NCI-H510A (cell line): ENCODE measurements at regions not wholly inside any gene's neighbourhood (a gene's known extent, or its start where the extent isn't known, plus 50 kb on each side); places are given as distances from the start of the nearest gene placed in this dataset.
"Not testable (repeated sequence)": the region's sequence is repeated elsewhere in the genome, so short reads cannot be mapped to it uniquely, and the experiment has no call there.

Experiments used
- DNase-seq: peaks from one replicate; lab custom pipeline; 2025; lab: John Stamatoyannopoulos, UW

GRCh38 chr3:163196245-163196644 lies 1699.6 kb downstream of the OTOL1 start:
- no peak for DNase-seq

GRCh38 chr3:163185721-163186350 lies 1689.2 kb downstream of the OTOL1 start:
- DNase-seq: no peak

GRCh38 chr3:163175970-163176369 lies 1679.4 kb downstream of the OTOL1 start:
- DNase-seq: no peak

- not testable (repeated sequence) for DNase-seq
These were observed 1675.9 kb downstream of the OTOL1 start for GRCh38 chr3:163172513-163172912.

- DNase-seq: no peak
These were observed 1669.6 kb downstream of the OTOL1 start for GRCh38 chr3:163166197-163166596.

GRCh38 chr3:163159306-163159705 lies 1662.7 kb downstream of the OTOL1 start:
- no peak for DNase-seq

GRCh38 chr3:163139600-163139999 lies 1643.0 kb downstream of the OTOL1 start:
- DNase-seq: no peak

GRCh38 chr3:163138258-163138657 lies 1641.7 kb downstream of the OTOL1 start:
- no peak for DNase-seq

- DNase-seq: no peak
These were observed 1635.5 kb downstream of the OTOL1 start for GRCh38 chr3:163132111-163132510.

- DNase-seq: no peak
These were observed 1632.7 kb downstream of the OTOL1 start for GRCh38 chr3:163129287-163129686.

- no peak for DNase-seq
These were observed 1629.5 kb downstream of the OTOL1 start for GRCh38 chr3:163126115-163126514.
